Fibroblast of the aortic adventitia (primary cell): ENCODE measurements at regions not wholly inside any gene's neighbourhood (a gene's known extent, or its start where the extent isn't known, plus 50 kb on each side); places are given as distances from the start of the nearest gene placed in this dataset.

Source experiments
- DNase-seq: peaks from one replicate; pipeline ENCODE4 v3.0.0-alpha.2; 2010; ENCODE audit warnings: low read depth
- H3K4me3 ChIP-seq: 2 replicates; pipeline ENCODE4 v1.5.1; 2011; ENCODE audit warnings: low read depth, mild to moderate bottlenecking, control low read depth, low read length, moderate library complexity
- CTCF ChIP-seq: IDR thresholded peaks from 2 replicates; pipeline ENCODE4 v1.5.1; 2011; ENCODE audit warnings: mild to moderate bottlenecking, low read length, control low read depth, inconsistent platforms; ENCODE audit not compliant: insufficient read depth

DNA sequence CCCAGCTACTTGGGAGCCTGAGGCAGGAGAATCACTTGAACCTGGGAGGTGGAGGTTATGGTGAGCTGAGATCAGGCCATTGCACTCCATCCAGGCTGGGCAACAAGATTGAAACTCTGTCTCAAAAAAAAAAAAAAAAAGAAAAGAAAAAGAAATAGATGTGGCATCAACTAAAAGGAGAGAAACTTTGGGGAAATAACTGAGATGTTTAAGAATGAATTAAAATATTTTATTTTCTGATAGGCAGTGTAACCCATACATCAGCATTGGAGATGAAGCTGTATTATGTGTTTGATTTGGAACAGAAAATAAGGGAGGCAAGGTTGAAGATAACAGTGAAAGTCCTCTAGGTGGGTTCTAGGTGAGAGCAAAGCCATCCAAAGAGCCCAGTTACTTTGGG is 110.7 kb upstream of the HNRNPA3 start:
- TF ChIP-seq CTCF = no peak
- no peak overlapping the region for H3K4me3 ChIP-seq
- no peak for DNase-seq

- DNase-seq = no peak
- no peak for TF ChIP-seq CTCF
Observed at GRCh38 chr2:177106212-177106611, 106.4 kb upstream of the HNRNPA3 start.

DNA sequence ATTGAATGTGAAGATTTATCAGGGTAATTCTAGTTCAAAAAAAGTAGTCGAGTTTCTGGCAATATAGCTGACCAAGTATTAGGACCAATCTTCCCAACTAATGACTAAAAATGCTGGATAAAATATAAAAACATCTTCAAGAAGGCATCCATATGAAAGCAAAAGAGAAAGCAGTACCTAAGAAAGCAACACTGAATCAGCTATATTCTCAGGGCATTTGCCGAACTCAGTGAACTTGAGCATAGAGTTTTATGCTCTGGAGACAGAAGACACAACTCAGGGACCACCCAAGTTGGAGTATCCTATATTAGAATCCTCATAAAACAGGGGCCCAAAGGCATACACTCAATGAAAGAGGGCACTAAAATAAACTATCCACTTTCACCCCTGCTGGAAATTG is 103.7 kb upstream of the HNRNPA3 start:
- no peak for TF ChIP-seq CTCF
- no peak overlapping the region for H3K4me3 ChIP-seq

More at GRCh38 chr2:177106212-177106611, 106.4 kb upstream of the HNRNPA3 start:
- H3K4me3 ChIP-seq = no peak overlapping the region

GRCh38 chr2:177114712-177115111 is 97.9 kb upstream of the HNRNPA3 start:
- DNase-seq = no peak
- TF ChIP-seq CTCF = no peak
- H3K4me3 ChIP-seq = no peak overlapping the region

More for the DNA sequence above, 103.7 kb upstream of the HNRNPA3 start:
- no peak for DNase-seq

GRCh38 chr2:177117755-177118154 is 94.8 kb upstream of the HNRNPA3 start:
- H3K4me3 ChIP-seq = no peak overlapping the region
- no peak for TF ChIP-seq CTCF
- no peak for DNase-seq

- DNase-seq = no peak
- no peak overlapping the region for H3K4me3 ChIP-seq
- TF ChIP-seq CTCF = no peak
Observed at GRCh38 chr2:177118636-177119035, 94.0 kb upstream of the HNRNPA3 start.

GRCh38 chr2:177119099-177119498 is 93.5 kb upstream of the HNRNPA3 start:
- H3K4me3 ChIP-seq = no peak overlapping the region
- no peak for DNase-seq
- TF ChIP-seq CTCF = no peak
